ENCODE measurements at regions not wholly inside any gene's neighbourhood (a gene's known extent, or its start where the extent isn't known, plus 50 kb on each side); places are given as distances from the start of the nearest gene placed in this dataset.

GRCh38 chr2:2763351-2764000 lies 432.4 kb upstream of the MYT1L start:
- no peaks in the 10 kb centered on the region for H3K36me3 ChIP-seq (ENCODE audit: insufficient read depth, low read length)
- H3K4me1 ChIP-seq (ENCODE audit: control insufficient read depth, insufficient read depth, low read length, unreplicated experiment): no peaks in the 10 kb centered on the region
- no peaks in the 10 kb centered on the region for H3K27me3 ChIP-seq (ENCODE audit: insufficient read depth, low read length)
- no peak overlapping the region for H2AFZ ChIP-seq (ENCODE audit: low read length, unreplicated experiment)
- H3K4me3 ChIP-seq (ENCODE audit: low read depth, low read length): no peak overlapping the region
- H3K27ac ChIP-seq (ENCODE audit: low read depth, low read length): no peak overlapping the region
- no peaks in the 10 kb centered on the region for H3K79me2 ChIP-seq (ENCODE audit: control insufficient read depth, insufficient read depth, low read length, unreplicated experiment)

GRCh38 chr2:2762913-2763312 lies 431.8 kb upstream of the MYT1L start:
- no peaks in the 10 kb centered on the region for H3K79me2 ChIP-seq (ENCODE audit: control insufficient read depth, insufficient read depth, low read length, unreplicated experiment)
- no peak overlapping the region for H3K27ac ChIP-seq (ENCODE audit: low read depth, low read length)
- H3K27me3 ChIP-seq (ENCODE audit: insufficient read depth, low read length): no peaks in the 10 kb centered on the region

GRCh38 chr2:2762166-2762908 lies 431.3 kb upstream of the MYT1L start:
- H3K36me3 ChIP-seq (ENCODE audit: insufficient read depth, low read length): no peaks in the 10 kb centered on the region

More at GRCh38 chr2:2762913-2763312, 431.8 kb upstream of the MYT1L start:
- Histone ChIP-seq H3K36me3 (ENCODE audit: insufficient read depth, low read length) (no peaks in the 10 kb centered on the region), H2AFZ (ENCODE audit: low read length, unreplicated experiment) (no peak overlapping the region), H3K4me3 (ENCODE audit: low read depth, low read length) (no peak overlapping the region), H3K4me1 (ENCODE audit: control insufficient read depth, insufficient read depth, low read length, unreplicated experiment) (no peaks in the 10 kb centered on the region)

GRCh38 chr2:2758793-2759367 lies 427.8 kb upstream of the MYT1L start:
- H3K27ac ChIP-seq (ENCODE audit: low read depth, low read length): no peak overlapping the region
- no peaks in the 10 kb centered on the region for H3K27me3 ChIP-seq (ENCODE audit: insufficient read depth, low read length)
- no peak overlapping the region for H2AFZ ChIP-seq (ENCODE audit: low read length, unreplicated experiment)
- H3K79me2 ChIP-seq (ENCODE audit: control insufficient read depth, insufficient read depth, low read length, unreplicated experiment): no peaks in the 10 kb centered on the region
- no peaks in the 10 kb centered on the region for H3K4me1 ChIP-seq (ENCODE audit: control insufficient read depth, insufficient read depth, low read length, unreplicated experiment)
- H3K4me3 ChIP-seq (ENCODE audit: low read depth, low read length): no peak overlapping the region
- H3K36me3 ChIP-seq (ENCODE audit: insufficient read depth, low read length): no peaks in the 10 kb centered on the region

More at GRCh38 chr2:2762166-2762908, 431.3 kb upstream of the MYT1L start:
- Histone ChIP-seq H3K27me3 (ENCODE audit: insufficient read depth, low read length) (no peaks in the 10 kb centered on the region), H3K4me1 (ENCODE audit: control insufficient read depth, insufficient read depth, low read length, unreplicated experiment) (no peaks in the 10 kb centered on the region), H3K4me3 (ENCODE audit: low read depth, low read length) (no peak overlapping the region), H3K27ac (ENCODE audit: low read depth, low read length) (no peak overlapping the region), H2AFZ (ENCODE audit: low read length, unreplicated experiment) (no peak overlapping the region), H3K79me2 (ENCODE audit: control insufficient read depth, insufficient read depth, low read length, unreplicated experiment) (no peaks in the 10 kb centered on the region)

GRCh38 chr2:2757764-2758163 lies 426.7 kb upstream of the MYT1L start:
- H2AFZ ChIP-seq (ENCODE audit: low read length, unreplicated experiment): no peak overlapping the region
- no peaks in the 10 kb centered on the region for H3K79me2 ChIP-seq (ENCODE audit: control insufficient read depth, insufficient read depth, low read length, unreplicated experiment)
- H3K4me3 ChIP-seq (ENCODE audit: low read depth, low read length): no peak overlapping the region
- H3K4me1 ChIP-seq (ENCODE audit: control insufficient read depth, insufficient read depth, low read length, unreplicated experiment): no peaks in the 10 kb centered on the region
- no peaks in the 10 kb centered on the region for H3K36me3 ChIP-seq (ENCODE audit: insufficient read depth, low read length)
- no peak overlapping the region for H3K27ac ChIP-seq (ENCODE audit: low read depth, low read length)
- no peaks in the 10 kb centered on the region for H3K27me3 ChIP-seq (ENCODE audit: insufficient read depth, low read length)

GRCh38 chr2:2756886-2757285 lies 425.8 kb upstream of the MYT1L start:
- Histone ChIP-seq H3K4me1 (ENCODE audit: control insufficient read depth, insufficient read depth, low read length, unreplicated experiment) (no peaks in the 10 kb centered on the region), H3K27ac (ENCODE audit: low read depth, low read length) (no peak overlapping the region), H3K27me3 (ENCODE audit: insufficient read depth, low read length) (no peaks in the 10 kb centered on the region), H3K79me2 (ENCODE audit: control insufficient read depth, insufficient read depth, low read length, unreplicated experiment) (no peaks in the 10 kb centered on the region), H3K36me3 (ENCODE audit: insufficient read depth, low read length) (no peaks in the 10 kb centered on the region), H3K4me3 (ENCODE audit: low read depth, low read length) (no peak overlapping the region), H2AFZ (ENCODE audit: low read length, unreplicated experiment) (no peak overlapping the region)

GRCh38 chr2:2755990-2756389 lies 424.9 kb upstream of the MYT1L start:
- no peaks in the 10 kb centered on the region for H3K27me3 ChIP-seq (ENCODE audit: insufficient read depth, low read length)
- no peak overlapping the region for H3K4me3 ChIP-seq (ENCODE audit: low read depth, low read length)
- no peak overlapping the region for H2AFZ ChIP-seq (ENCODE audit: low read length, unreplicated experiment)
- H3K36me3 ChIP-seq (ENCODE audit: insufficient read depth, low read length): no peaks in the 10 kb centered on the region
- no peaks in the 10 kb centered on the region for H3K4me1 ChIP-seq (ENCODE audit: control insufficient read depth, insufficient read depth, low read length, unreplicated experiment)
- no peak overlapping the region for H3K27ac ChIP-seq (ENCODE audit: low read depth, low read length)
- no peaks in the 10 kb centered on the region for H3K79me2 ChIP-seq (ENCODE audit: control insufficient read depth, insufficient read depth, low read length, unreplicated experiment)

GRCh38 chr2:2754940-2755339 lies 423.9 kb upstream of the MYT1L start:
- Histone ChIP-seq H3K4me1 (ENCODE audit: control insufficient read depth, insufficient read depth, low read length, unreplicated experiment) (no peaks in the 10 kb centered on the region), H3K27me3 (ENCODE audit: insufficient read depth, low read length) (no peaks in the 10 kb centered on the region), H3K36me3 (ENCODE audit: insufficient read depth, low read length) (no peaks in the 10 kb centered on the region), H2AFZ (ENCODE audit: low read length, unreplicated experiment) (no peak overlapping the region), H3K4me3 (ENCODE audit: low read depth, low read length) (no peak overlapping the region), H3K79me2 (ENCODE audit: control insufficient read depth, insufficient read depth, low read length, unreplicated experiment) (no peaks in the 10 kb centered on the region), H3K27ac (ENCODE audit: low read depth, low read length) (no peak overlapping the region)

GRCh38 chr2:2751715-2752315 lies 420.7 kb upstream of the MYT1L start:
- no peaks in the 10 kb centered on the region for H3K36me3 ChIP-seq (ENCODE audit: insufficient read depth, low read length)
- H3K79me2 ChIP-seq (ENCODE audit: control insufficient read depth, insufficient read depth, low read length, unreplicated experiment): no peaks in the 10 kb centered on the region
- no peaks in the 10 kb centered on the region for H3K4me1 ChIP-seq (ENCODE audit: control insufficient read depth, insufficient read depth, low read length, unreplicated experiment)
- H3K27ac ChIP-seq (ENCODE audit: low read depth, low read length): no peak overlapping the region
- H3K4me3 ChIP-seq (ENCODE audit: low read depth, low read length): no peak overlapping the region
- no peak overlapping the region for H2AFZ ChIP-seq (ENCODE audit: low read length, unreplicated experiment)
- H3K27me3 ChIP-seq (ENCODE audit: insufficient read depth, low read length): no peaks in the 10 kb centered on the region

GRCh38 chr2:2750867-2751714 lies 420.0 kb upstream of the MYT1L start:
- H3K27ac ChIP-seq (ENCODE audit: low read depth, low read length): no peak overlapping the region
- no peak overlapping the region for H3K4me3 ChIP-seq (ENCODE audit: low read depth, low read length)
- H3K79me2 ChIP-seq (ENCODE audit: control insufficient read depth, insufficient read depth, low read length, unreplicated experiment): no peaks in the 10 kb centered on the region
- H3K36me3 ChIP-seq (ENCODE audit: insufficient read depth, low read length): no peaks in the 10 kb centered on the region
- H2AFZ ChIP-seq (ENCODE audit: low read length, unreplicated experiment): no peak overlapping the region
- H3K4me1 ChIP-seq (ENCODE audit: control insufficient read depth, insufficient read depth, low read length, unreplicated experiment): no peaks in the 10 kb centered on the region
- H3K27me3 ChIP-seq (ENCODE audit: insufficient read depth, low read length): no peaks in the 10 kb centered on the region
